ENCODE measurements at regions not wholly inside any gene's neighbourhood (a gene's known extent, or its start where the extent isn't known, plus 50 kb on each side); places are given as distances from the start of the nearest gene placed in this dataset.
"Not testable (repeated sequence)": the region's sequence is repeated elsewhere in the genome, so short reads cannot be mapped to it uniquely, and the experiment has no call there.

DNA sequence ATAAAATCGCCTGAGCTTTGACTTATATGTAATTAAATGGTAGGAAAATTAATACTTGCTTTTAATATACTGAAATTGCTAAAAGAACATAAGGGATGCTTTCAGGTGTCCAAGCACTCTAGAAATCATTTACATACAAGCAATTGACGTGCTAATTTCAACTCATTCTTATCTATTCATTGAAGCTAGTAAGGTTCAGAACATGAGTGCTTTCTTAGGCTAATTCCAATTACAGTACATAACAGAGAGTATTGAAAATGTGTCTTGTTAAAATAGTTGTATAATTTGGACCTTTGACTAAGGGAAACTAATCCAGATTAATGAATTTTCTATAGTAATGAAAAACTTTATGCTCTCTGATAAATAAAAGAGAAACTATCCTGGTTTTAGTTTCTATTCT is 1016.4 kb upstream of the TYRP1 start:
- Mint-ChIP-seq H3K27ac (ENCODE audit: unreplicated experiment) (no peak overlapping the region), H3K9me3 (ENCODE audit: unreplicated experiment) (no peaks in the 10 kb centered on the region), H3K4me1 (ENCODE audit: unreplicated experiment) (no peaks in the 10 kb centered on the region), H3K36me3 (ENCODE audit: low read depth, unreplicated experiment) (no peaks in the 10 kb centered on the region), H3K4me3 (ENCODE audit: unreplicated experiment) (no peak overlapping the region), H3K27me3 (ENCODE audit: unreplicated experiment) (no peaks in the 10 kb centered on the region)
- TF ChIP-seq, protein P1, sequence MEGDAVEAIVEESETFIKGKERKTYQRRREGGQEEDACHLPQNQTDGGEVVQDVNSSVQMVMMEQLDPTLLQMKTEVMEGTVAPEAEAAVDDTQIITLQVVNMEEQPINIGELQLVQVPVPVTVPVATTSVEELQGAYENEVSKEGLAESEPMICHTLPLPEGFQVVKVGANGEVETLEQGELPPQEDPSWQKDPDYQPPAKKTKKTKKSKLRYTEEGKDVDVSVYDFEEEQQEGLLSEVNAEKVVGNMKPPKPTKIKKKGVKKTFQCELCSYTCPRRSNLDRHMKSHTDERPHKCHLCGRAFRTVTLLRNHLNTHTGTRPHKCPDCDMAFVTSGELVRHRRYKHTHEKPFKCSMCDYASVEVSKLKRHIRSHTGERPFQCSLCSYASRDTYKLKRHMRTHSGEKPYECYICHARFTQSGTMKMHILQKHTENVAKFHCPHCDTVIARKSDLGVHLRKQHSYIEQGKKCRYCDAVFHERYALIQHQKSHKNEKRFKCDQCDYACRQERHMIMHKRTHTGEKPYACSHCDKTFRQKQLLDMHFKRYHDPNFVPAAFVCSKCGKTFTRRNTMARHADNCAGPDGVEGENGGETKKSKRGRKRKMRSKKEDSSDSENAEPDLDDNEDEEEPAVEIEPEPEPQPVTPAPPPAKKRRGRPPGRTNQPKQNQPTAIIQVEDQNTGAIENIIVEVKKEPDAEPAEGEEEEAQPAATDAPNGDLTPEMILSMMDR (IDR thresholded peaks at IDR 0.05; ENCODE audit: unreplicated experiment), result no peak
- no peak for DNase-seq (ENCODE audit: low spot score)

DNA sequence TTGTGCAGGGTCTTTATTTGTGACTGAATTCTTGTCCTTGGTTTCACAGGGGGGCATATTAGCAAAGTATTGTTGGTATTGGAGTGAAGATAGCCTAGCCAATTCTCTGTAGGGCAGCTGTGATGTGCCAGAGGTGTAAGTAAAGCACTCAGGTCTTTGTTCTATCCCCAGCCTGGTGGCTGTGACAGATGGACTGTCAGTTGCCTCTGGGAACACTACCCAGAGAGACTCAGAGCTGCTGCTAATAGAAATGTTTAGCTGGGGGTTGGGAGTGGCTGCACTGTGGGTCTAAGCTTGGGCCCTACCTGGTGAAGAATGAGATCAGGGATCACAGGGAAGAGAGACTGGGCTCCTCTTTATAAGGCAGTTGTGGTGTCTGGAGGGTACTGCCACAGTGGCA is 1006.5 kb upstream of the TYRP1 start:
- Mint-ChIP-seq H3K4me3 (ENCODE audit: unreplicated experiment) (no peak overlapping the region), H3K9me3 (ENCODE audit: unreplicated experiment) (no peaks in the 10 kb centered on the region), H3K27me3 (ENCODE audit: unreplicated experiment) (no peaks in the 10 kb centered on the region), H3K4me1 (ENCODE audit: unreplicated experiment) (no peaks in the 10 kb centered on the region), H3K36me3 (ENCODE audit: low read depth, unreplicated experiment) (no peaks in the 10 kb centered on the region), H3K27ac (ENCODE audit: unreplicated experiment) (no peak overlapping the region)
- TF ChIP-seq, protein P1 (IDR thresholded peaks at IDR 0.05; ENCODE audit: unreplicated experiment), result no peak
- DNase-seq (ENCODE audit: low spot score), result no peak

DNA sequence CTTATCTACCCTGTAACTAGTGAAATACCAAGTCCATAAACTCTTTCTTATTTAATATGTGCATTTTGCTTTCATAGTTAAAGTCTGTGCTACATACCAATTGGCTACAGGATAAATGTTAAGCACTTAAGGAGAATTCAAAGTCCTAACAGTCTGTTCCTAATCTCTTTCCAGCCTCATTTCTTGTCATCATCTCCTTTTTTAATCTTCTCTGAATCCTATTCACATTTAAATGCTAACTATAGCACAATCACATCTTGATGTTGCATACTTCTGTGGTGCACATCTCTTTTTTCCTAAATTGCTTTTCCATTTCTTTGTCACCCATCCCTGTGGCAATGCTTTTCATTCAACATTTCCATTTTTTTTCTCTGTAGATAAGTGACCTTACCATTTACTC is 996.1 kb upstream of the TYRP1 start:
- H3K27ac Mint-ChIP-seq (ENCODE audit: unreplicated experiment), result no peak overlapping the region
- TF ChIP-seq, protein P1 (IDR thresholded peaks at IDR 0.05; ENCODE audit: unreplicated experiment), result no peak
- no peaks in the 10 kb centered on the region for H3K27me3 Mint-ChIP-seq (ENCODE audit: unreplicated experiment)

DNA sequence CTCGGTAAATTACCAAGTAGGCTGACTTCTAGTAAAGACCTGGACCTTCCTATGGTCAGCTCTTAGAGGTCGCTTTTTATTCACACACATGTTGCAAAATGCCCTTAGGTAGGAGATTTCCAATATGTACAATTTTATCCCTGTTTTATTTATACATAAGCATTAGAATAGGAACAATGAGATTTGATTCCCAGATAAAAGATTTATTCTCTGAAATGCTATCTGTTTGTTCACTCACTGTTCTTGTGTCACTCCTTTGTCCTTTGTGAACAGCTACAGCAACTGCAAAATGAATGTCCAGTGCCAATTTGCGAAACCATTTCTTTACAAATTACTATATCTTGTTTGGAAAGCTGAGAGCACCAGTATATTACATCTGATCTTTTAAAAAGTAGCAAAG is 991.5 kb upstream of the TYRP1 start:
- Mint-ChIP-seq H3K27ac (ENCODE audit: unreplicated experiment) (no peak overlapping the region), H3K4me3 (ENCODE audit: unreplicated experiment) (no peak overlapping the region), H3K9me3 (ENCODE audit: unreplicated experiment) (no peaks in the 10 kb centered on the region), H3K36me3 (ENCODE audit: low read depth, unreplicated experiment) (no peaks in the 10 kb centered on the region), H3K4me1 (ENCODE audit: unreplicated experiment) (no peaks in the 10 kb centered on the region), H3K27me3 (ENCODE audit: unreplicated experiment) (no peaks in the 10 kb centered on the region)
- no peak for DNase-seq (ENCODE audit: low spot score)
- TF ChIP-seq, protein P1 (IDR thresholded peaks at IDR 0.05; ENCODE audit: unreplicated experiment), result no peak

More for the DNA sequence above, 996.1 kb upstream of the TYRP1 start:
- H3K9me3 Mint-ChIP-seq (ENCODE audit: unreplicated experiment), result no peaks in the 10 kb centered on the region
- no peaks in the 10 kb centered on the region for H3K4me1 Mint-ChIP-seq (ENCODE audit: unreplicated experiment)
- H3K4me3 Mint-ChIP-seq (ENCODE audit: unreplicated experiment), result no peak overlapping the region
- H3K36me3 Mint-ChIP-seq (ENCODE audit: low read depth, unreplicated experiment), result no peaks in the 10 kb centered on the region
- no peak for DNase-seq (ENCODE audit: low spot score)

DNA sequence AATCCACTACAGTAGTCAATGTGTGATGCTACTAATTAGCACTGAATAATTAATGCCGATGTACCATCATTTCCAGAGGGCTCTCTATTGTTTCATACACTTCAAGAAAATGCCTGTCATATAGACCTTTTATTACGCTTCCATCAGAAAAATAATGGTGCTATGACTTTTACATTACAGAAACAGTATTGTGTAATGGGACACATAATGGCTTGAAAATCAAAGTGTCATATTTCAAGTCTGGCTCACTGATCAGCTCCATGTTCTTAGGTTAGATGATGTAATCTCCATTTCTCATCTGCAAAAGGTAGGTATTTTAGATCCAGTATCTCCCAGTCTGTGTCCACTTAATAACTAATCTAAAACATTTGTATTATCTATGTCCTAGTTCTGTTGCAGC is 990.6 kb upstream of the TYRP1 start:
- Mint-ChIP-seq H3K27ac (ENCODE audit: unreplicated experiment) (no peak overlapping the region), H3K36me3 (ENCODE audit: low read depth, unreplicated experiment) (no peaks in the 10 kb centered on the region), H3K4me1 (ENCODE audit: unreplicated experiment) (no peaks in the 10 kb centered on the region), H3K4me3 (ENCODE audit: unreplicated experiment) (no peak overlapping the region), H3K9me3 (ENCODE audit: unreplicated experiment) (no peaks in the 10 kb centered on the region), H3K27me3 (ENCODE audit: unreplicated experiment) (no peaks in the 10 kb centered on the region)
- TF ChIP-seq, protein P1 (IDR thresholded peaks at IDR 0.05; ENCODE audit: unreplicated experiment), result no peak
- no peak for DNase-seq (ENCODE audit: low spot score)

DNA sequence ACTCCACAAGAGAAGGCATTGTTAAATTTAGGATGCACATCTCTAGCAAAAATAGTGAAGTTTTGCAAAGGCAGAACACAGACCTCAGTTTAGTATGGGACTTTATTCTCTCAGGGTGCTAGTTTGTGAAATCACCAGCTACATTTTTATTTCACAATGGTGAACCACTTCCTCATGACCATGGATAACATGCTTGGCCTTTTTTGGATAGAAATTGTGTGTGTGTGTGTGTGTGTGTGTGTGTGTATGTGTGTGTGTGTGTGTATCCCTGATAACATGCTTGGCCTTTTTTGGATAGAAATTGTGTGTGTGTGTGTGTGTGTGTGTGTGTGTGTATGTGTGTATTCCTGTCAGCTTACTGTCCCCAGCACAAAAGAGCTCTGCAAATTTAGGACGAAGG is 989.0 kb upstream of the TYRP1 start:
- H3K36me3 Mint-ChIP-seq (ENCODE audit: low read depth, unreplicated experiment); H3K9me3 Mint-ChIP-seq (ENCODE audit: unreplicated experiment); H3K27ac Mint-ChIP-seq (ENCODE audit: unreplicated experiment); H3K4me1 Mint-ChIP-seq (ENCODE audit: unreplicated experiment); H3K27me3 Mint-ChIP-seq (ENCODE audit: unreplicated experiment); DNase-seq (ENCODE audit: low spot score); H3K4me3 Mint-ChIP-seq (ENCODE audit: unreplicated experiment): not testable (repeated sequence)
